HuH-7.5 (cell line): ENCODE measurements at regions not wholly inside any gene's neighbourhood (a gene's known extent, or its start where the extent isn't known, plus 50 kb on each side); places are given as distances from the start of the nearest gene placed in this dataset.

ENCODE experiments used
- DNase-seq: peaks from one replicate; pipeline ENCODE4 v3.0.0; 2011; ENCODE audit warnings: low spot score

DNA sequence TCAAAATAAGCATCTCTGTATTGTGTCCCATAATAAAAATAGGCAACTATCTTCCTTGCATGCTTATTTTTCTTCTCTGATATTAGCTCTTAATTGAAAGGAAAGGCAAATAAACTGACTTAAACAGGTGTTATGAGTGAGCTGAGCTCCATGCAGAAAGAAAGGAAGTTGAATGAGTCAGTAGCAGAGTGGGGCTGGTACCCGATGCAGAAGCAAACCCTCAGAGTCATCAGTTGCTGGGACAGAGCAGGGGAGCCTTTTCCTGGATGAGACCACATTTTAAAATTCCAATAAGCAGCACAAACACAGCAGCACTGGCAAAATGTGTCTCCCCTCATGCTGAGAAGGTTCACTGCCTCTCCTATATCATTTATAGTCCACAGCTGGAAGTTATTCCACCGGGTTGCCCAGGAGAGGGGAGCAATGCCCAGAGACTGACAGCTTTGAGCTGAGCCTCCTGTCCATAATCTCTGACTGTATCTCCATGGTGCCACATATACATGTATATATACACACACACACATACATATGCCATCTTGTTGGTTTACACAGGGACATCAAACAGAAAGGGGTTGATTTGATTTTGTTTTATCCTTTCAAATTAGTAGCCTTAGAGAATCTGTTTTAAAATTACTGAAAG lies 274.3 kb upstream of the PPARGC1A start:
- DNase-seq: no peak

DNA sequence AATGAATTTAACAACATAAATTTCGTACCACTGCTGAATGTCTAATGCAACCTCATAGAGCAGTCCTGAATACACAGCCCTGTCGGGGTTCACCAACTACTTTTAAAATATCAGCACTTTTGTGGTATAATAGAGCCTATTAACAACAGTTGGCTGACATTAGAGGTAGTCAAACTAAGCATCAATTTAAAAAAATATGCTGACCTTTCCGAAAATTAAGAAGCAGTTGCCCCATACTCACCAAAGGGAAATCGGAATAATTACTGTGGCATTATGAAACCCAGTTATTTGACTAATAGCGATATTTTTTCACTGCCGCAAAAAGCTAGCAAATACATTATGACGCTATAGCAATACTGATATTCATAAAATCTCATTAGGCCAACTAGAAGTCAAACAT lies 273.5 kb upstream of the PPARGC1A start:
- no peak for DNase-seq

DNA sequence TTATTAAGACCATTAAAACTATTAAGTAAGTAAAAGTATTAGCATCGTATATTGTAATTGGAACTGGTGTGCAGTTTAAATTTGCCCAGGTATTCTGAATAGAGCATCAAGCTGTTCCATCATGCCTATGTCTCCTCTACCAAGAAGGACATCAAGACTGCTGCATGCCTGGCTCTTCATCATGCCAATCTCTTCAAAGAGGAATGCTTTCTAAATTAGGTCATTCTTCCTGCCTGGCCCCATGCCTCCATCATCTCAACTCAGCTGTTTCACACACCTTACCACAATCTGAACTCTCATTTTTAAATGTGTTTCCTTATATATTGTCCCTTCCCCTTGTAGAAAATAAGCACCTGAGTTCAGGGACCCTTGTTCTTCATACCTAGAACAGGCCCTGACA lies 270.5 kb upstream of the PPARGC1A start:
- DNase-seq: no peak

- no peak for DNase-seq
Measured at GRCh38 chr4:24158031-24158430, 268.2 kb upstream of the PPARGC1A start.

- DNase-seq: no peak
Measured at GRCh38 chr4:24150034-24150433, 260.2 kb upstream of the PPARGC1A start.

GRCh38 chr4:24146127-24146526 lies 256.3 kb upstream of the PPARGC1A start:
- DNase-seq: no peak

GRCh38 chr4:24145591-24145990 lies 255.7 kb upstream of the PPARGC1A start:
- no peak for DNase-seq

- no peak for DNase-seq
Measured at GRCh38 chr4:24144381-24144780, 254.5 kb upstream of the PPARGC1A start.

- DNase-seq: no peak
Measured at GRCh38 chr4:24143741-24144140, 253.9 kb upstream of the PPARGC1A start.

- no peak for DNase-seq
Measured at GRCh38 chr4:24141836-24142235, 252.0 kb upstream of the PPARGC1A start.

DNA sequence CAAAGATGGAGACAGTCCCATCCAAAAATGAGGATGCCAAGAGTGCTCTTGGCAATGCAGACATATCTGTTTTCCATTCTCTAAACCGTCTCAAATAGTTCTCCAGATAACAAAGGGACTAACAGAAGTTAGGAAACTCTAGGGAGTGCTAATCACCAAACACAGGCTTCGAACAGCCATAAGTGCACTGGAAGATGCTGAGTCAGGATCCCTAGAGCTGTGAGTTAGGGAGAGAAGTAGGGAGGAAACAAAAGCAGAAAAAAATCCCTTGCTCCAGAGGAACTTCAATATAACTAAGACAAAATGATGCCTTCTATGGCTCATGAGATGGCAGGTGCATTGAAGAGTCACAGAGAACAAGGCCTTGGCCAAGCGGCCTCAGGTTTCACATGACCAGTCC lies 251.0 kb upstream of the PPARGC1A start:
- DNase-seq: no peak

DNA sequence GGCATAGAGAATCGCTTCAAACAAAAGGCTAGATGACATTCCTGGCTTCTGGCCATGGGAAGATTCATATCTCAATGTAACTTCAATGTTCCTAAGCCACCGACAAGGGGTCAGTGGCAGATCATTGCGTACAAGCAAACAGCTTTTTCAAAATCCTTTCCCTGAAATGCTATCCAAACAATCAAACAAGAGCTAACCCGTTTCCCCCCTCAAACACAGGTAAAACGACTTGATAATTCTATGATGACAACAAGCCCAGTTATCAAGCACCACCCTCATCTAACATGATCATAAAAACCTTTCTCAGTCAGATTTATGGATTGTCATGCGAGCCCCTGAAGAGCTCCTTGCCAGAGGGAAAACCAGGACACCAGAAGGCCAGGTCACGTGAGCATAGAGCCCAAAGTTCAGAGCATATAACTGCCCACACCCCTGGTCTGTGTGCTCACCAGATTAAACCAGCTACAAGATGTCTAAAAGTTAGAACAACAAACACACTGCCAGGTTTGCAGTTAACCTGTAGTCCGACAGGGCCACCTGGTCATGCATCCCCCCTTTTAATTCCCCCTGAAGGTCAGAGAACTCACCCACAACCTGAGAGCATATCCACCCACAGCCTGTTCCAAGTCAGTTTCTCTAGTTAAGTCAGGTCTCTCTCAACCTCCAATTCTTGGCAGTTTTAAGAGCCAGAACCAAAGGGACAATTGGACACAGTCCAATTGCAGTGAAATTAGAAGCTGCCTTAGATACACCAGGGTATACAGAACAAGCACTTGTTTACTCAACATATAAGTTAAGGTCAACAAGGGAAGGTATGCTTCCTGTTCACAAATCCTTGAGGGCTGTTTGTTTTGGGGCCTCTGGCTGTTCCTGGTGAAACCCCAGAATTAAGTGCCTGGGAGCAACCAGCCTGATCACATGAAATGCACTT lies 248.1 kb upstream of the PPARGC1A start:
- DNase-seq: peak; percentile 37

- DNase-seq: no peak
Measured at GRCh38 chr4:24131954-24132673, 242.3 kb upstream of the PPARGC1A start.

GRCh38 chr4:24130637-24131036 lies 240.8 kb upstream of the PPARGC1A start:
- no peak for DNase-seq

GRCh38 chr4:24126776-24127175 lies 236.9 kb upstream of the PPARGC1A start:
- no peak for DNase-seq

DNA sequence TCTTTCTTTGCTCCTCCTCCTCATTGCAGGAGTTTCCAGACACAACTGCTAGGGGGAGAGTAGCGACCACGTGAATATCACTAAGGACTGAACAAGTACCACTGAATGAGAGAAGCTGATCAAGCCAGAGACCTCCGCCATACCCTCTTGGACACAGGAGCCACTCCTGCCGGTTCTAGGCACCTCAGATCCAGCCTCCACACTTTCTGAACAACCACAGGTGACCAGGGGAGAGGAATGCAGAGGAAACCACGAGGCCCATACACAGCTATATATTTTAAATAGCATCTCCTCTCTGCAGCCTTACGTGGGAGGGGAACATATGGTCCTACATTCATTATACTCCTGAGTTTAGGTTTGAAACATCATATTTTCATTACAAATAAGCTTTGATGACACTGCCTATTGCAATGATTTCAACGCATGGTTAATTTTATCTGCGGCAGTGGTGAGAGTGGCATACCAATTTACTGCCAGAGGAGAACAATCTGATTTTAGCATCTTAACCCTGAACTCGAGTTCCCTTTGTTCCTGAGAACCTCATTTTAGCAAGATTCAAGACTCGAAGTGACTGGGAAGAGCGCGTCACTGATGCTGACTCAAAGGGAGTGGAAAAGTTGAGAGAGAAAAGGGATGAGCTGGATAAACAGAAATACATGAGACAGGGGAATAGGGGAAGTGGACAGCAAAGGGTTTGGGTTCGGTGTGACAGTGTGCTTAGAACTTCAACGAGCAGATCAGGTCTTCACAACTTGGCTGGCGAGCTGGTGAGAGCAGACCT lies 231.7 kb upstream of the PPARGC1A start:
- DNase-seq: no peak

- no peak for DNase-seq
Measured at GRCh38 chr4:24117975-24118374, 228.1 kb upstream of the PPARGC1A start.

DNA sequence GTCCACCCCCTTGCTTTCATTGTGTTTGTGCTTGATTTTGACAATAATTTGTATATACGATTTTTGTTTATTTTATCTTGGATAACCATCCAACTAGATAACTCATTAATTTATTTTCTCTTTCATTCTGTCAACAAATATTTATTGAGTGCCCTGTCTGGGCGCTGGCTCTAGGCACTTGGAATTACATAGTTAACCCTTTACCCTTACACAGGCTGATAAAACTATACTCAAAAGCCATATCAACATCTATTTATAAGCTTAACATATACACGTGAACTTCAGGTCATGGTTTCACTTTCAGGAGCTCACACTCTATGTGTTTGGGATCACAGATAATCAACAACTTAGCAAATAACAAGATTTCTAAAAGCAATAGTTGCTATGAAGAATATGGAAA lies 226.3 kb upstream of the PPARGC1A start:
- no peak for DNase-seq

- no peak for DNase-seq
Measured at GRCh38 chr4:24114919-24115500, 225.2 kb upstream of the PPARGC1A start.

DNA sequence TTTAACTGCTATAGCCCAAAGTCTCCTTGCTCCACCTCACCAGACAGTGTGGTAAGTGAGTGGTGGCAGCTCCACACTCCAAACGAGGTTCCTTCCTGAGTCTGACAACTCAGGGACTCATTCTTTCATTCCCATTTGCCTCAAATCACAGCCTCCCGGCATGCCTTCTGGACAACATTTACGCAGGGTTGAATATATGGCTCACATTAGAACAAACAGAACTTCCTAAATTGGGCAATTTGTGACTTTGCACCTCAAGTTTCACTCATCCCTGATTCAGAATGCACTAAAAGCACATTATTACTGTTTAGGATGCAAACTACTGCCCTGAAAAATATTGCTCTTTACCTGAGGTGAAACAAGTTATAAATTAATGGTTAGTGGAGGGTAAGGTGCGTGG lies 224.6 kb upstream of the PPARGC1A start:
- DNase-seq: no peak

DNA sequence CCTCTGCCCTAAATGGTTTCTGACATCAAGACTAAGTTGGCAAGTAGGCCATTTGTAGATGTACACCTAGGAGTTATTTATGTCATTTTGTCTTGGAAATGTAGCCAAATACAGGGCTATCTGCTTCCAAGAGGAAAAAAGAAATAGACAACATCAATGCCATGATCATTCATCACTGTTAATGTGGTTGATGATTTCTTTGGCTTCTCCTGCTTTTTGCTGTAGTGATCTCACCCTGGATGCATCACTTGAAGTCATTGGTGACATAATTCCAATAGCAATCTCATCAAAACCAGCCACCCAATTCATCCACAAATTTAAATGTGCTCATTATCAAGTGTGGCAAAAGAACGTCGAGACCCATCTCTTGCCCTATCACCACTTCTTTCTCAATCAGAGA lies 222.6 kb upstream of the PPARGC1A start:
- no peak for DNase-seq

DNA sequence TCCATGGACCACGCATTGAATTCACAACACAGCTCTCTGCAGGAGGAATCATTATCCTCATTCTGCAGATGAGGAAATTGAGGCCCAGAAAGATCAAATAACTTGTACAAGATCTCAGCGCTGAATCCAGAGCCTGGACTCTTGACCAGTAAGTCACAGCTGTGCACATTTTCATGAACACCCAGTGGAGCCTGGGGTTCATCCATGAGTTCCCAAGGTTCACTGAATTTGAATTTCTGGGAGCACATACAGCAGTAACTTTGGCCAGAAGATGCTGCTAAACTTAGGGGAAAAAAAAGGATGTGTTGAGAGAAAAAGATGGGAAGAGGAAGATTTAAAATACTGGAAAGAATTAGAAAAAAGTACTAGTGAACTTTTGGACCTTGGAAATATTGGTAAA lies 218.7 kb upstream of the PPARGC1A start:
- no peak for DNase-seq
